Loucy (cell line): ENCODE measurements at regions not wholly inside any gene's neighbourhood (a gene's known extent, or its start where the extent isn't known, plus 50 kb on each side); places are given as distances from the start of the nearest gene placed in this dataset.

Experiments
- H2AFZ ChIP-seq: fragments of 200-600 bp; sonication (generic); 2 replicates; pipeline ENCODE4 v1.6.0; 2016; ENCODE audit warnings: antibody characterized with exemption, mild to moderate bottlenecking, low read length, moderate library complexity
- H3F3A ChIP-seq: fragments of 200-600 bp; 2 replicates; pipeline ENCODE4 v1.6.0; 2016; ENCODE audit warnings: antibody characterized with exemption, low read depth, mild to moderate bottlenecking
- H3K27me3 ChIP-seq: fragments of 200-600 bp; sonication (generic); 2 replicates; pipeline ENCODE4 v1.6.1; 2014; ENCODE audit warnings: low read length, mild to moderate bottlenecking; ENCODE audit not compliant: insufficient read depth, poor library complexity, severe bottlenecking
- H3K36me3 ChIP-seq: fragments of 200-600 bp; sonication (generic); 2 replicates; pipeline ENCODE4 v1.6.1; 2016; ENCODE audit warnings: low read length; ENCODE audit not compliant: insufficient read depth
- H3K4me1 ChIP-seq: fragments of 200-600 bp; sonication (generic); 2 replicates; pipeline ENCODE4 v1.5.1; 2014; ENCODE audit warnings: low read length, mild to moderate bottlenecking; ENCODE audit not compliant: insufficient read depth, poor library complexity, severe bottlenecking
- H3K4me2 ChIP-seq: fragments of 200-600 bp; sonication (generic); 2 replicates; pipeline ENCODE4 v1.6.0; 2014; ENCODE audit warnings: antibody characterized with exemption, low read length, low read depth, mild to moderate bottlenecking; ENCODE audit not compliant: poor library complexity, severe bottlenecking
- H3K4me3 ChIP-seq: fragments of 200-600 bp; sonication (generic); 2 replicates; pipeline ENCODE4 v1.5.1; 2014; ENCODE audit warnings: low read length, mild to moderate bottlenecking, mixed read lengths; ENCODE audit not compliant: poor library complexity, severe bottlenecking
- H3K79me2 ChIP-seq: fragments of 200-600 bp; sonication (generic); 2 replicates; pipeline ENCODE4 v1.6.1; 2014; ENCODE audit warnings: low read length; ENCODE audit not compliant: insufficient read depth
- H3K9ac ChIP-seq: fragments of 200-600 bp; sonication (generic); 2 replicates; pipeline ENCODE4 v1.6.0; 2014; ENCODE audit warnings: mild to moderate bottlenecking, low read depth, low read length, moderate library complexity; ENCODE audit not compliant: poor library complexity, severe bottlenecking
- H3K9me2 ChIP-seq: fragments of 200-600 bp; sonication (generic); replicated peaks from 2 replicates; pipeline ENCODE4 v1.6.1; 2016; ENCODE audit warnings: low read depth, low read length, mixed read lengths
- H3K9me3 ChIP-seq: fragments of 200-600 bp; sonication (generic); 2 replicates; pipeline ENCODE4 v1.6.1; 2014; ENCODE audit warnings: mild to moderate bottlenecking, antibody characterized with exemption, low read length, low read depth; ENCODE audit not compliant: insufficient read depth
- H4K20me1 ChIP-seq: fragments of 200-600 bp; sonication (generic); 2 replicates; pipeline ENCODE4 v1.6.0; 2014; ENCODE audit warnings: antibody characterized with exemption, low read length, mild to moderate bottlenecking; ENCODE audit not compliant: insufficient read depth, poor library complexity, severe bottlenecking
- EZH2phosphoT487 ChIP-seq: fragments of 200-600 bp; IDR thresholded peaks from 2 replicates; pipeline ENCODE4 v1.6.1; 2018; ENCODE audit warnings: antibody characterized with exemption, mild to moderate bottlenecking, moderate library complexity, borderline replicate concordance
- TF ChIP-seq, protein P1 (sequence below): fragments of 200-600 bp; sonication (generic); conservative IDR thresholded peaks from 2 replicates; pipeline ENCODE4 v1.5.1; 2014; ENCODE audit warnings: mild to moderate bottlenecking, antibody characterized with exemption, low read length

DNA sequence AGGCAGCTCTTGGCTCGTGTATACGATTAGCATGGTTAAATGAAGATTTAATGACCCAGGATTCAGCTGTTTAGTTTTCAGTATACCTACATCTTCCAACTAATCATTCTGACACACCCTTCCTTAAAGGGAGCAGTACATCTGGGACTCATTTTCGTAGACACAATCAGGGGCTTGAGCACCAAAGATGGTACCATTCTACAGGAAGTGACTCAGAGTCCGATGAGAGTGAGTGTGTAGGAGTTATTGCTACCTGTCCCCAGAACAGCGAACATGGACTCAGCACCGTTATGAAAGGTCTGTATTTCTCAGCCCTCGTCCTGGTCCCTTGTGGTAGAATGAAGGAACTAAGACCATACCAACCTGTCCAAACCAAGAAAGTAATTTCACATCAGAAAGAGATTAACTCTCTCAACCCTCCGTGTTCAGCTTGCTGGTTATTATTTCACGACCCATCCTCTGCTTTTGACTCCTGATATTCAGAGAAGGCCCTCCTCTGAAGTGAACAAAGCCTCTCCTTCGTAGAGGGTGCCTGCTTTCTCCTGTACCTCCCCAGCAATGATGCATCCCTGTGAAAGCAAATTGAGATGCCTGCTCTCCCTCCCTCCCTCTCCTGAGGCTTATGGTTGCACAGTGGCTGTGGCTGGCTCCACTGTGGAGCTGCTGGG lies 214.8 kb downstream of the MTX2 start:
- Histone ChIP-seq H3K9me2 (no peaks in the 10 kb centered on the region), H3K36me3 (no peaks in the 10 kb centered on the region), H3K4me1 (no peaks in the 10 kb centered on the region), H4K20me1 (no peaks in the 10 kb centered on the region), H3F3A (no peaks in the 10 kb centered on the region), H3K27me3 (no peaks in the 10 kb centered on the region), H3K4me3 (no peak overlapping the region), H3K9ac (no peak overlapping the region), H3K79me2 (no peaks in the 10 kb centered on the region), H3K4me2 (no peak overlapping the region), H3K9me3 (no peaks in the 10 kb centered on the region), H2AFZ (no peak overlapping the region)
- TF ChIP-seq EZH2phosphoT487, result no peak
- TF ChIP-seq, protein P1, sequence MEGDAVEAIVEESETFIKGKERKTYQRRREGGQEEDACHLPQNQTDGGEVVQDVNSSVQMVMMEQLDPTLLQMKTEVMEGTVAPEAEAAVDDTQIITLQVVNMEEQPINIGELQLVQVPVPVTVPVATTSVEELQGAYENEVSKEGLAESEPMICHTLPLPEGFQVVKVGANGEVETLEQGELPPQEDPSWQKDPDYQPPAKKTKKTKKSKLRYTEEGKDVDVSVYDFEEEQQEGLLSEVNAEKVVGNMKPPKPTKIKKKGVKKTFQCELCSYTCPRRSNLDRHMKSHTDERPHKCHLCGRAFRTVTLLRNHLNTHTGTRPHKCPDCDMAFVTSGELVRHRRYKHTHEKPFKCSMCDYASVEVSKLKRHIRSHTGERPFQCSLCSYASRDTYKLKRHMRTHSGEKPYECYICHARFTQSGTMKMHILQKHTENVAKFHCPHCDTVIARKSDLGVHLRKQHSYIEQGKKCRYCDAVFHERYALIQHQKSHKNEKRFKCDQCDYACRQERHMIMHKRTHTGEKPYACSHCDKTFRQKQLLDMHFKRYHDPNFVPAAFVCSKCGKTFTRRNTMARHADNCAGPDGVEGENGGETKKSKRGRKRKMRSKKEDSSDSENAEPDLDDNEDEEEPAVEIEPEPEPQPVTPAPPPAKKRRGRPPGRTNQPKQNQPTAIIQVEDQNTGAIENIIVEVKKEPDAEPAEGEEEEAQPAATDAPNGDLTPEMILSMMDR, result no peak

GRCh38 chr2:176484838-176485237 lies 215.6 kb downstream of the MTX2 start:
- Histone ChIP-seq H3K4me2 (no peak overlapping the region), H2AFZ (no peak overlapping the region), H3F3A (no peaks in the 10 kb centered on the region), H3K79me2 (no peaks in the 10 kb centered on the region), H3K4me1 (peaks cover 5% of the 10 kb centered on the region), H3K36me3 (no peaks in the 10 kb centered on the region), H3K9ac (no peak overlapping the region), H3K9me3 (no peaks in the 10 kb centered on the region), H4K20me1 (no peaks in the 10 kb centered on the region), H3K4me3 (no peak overlapping the region), H3K9me2 (no peaks in the 10 kb centered on the region), H3K27me3 (no peaks in the 10 kb centered on the region)
- TF ChIP-seq EZH2phosphoT487, result no peak
- TF ChIP-seq, protein P1, result no peak

DNA sequence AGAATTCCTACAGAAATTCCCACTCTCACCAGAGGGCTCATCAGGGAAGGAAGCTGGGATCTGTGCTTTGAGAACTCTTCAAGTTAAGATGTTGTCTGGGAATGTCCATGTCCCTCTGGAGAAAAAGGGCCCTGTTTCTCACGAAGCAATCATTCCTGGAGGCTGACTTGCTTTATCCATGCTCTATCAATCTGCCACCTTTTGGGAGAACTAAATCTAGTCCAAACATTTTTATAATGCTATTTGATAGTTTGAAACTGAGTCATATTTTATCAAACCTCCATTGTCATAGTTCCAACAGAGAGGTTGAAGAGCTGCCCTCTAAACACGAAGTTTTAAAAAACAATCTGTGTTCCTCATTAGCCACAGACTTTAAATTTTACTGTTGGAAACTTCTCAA lies 219.2 kb downstream of the MTX2 start:
- H2AFZ ChIP-seq, result no peak overlapping the region
- no peak overlapping the region for H3K4me3 ChIP-seq
- peaks cover 8% of the 10 kb centered on the region; the same call in 1 of the 2 replicates for H3F3A ChIP-seq
- TF ChIP-seq, protein P1, result no peak
- no peak for TF ChIP-seq EZH2phosphoT487
- peaks cover 34% of the 10 kb centered on the region for H3K4me1 ChIP-seq
- no peaks in the 10 kb centered on the region for H4K20me1 ChIP-seq
- no peaks in the 10 kb centered on the region for H3K36me3 ChIP-seq
- no peak overlapping the region for H3K4me2 ChIP-seq
- no peaks in the 10 kb centered on the region for H3K79me2 ChIP-seq
- no peaks in the 10 kb centered on the region for H3K27me3 ChIP-seq
- no peaks in the 10 kb centered on the region for H3K9me2 ChIP-seq
- no peak overlapping the region for H3K9ac ChIP-seq
- no peaks in the 10 kb centered on the region for H3K9me3 ChIP-seq
